ENCODE measurements at regions not wholly inside any gene's neighbourhood (a gene's known extent, or its start where the extent isn't known, plus 50 kb on each side); places are given as distances from the start of the nearest gene placed in this dataset.

DNA sequence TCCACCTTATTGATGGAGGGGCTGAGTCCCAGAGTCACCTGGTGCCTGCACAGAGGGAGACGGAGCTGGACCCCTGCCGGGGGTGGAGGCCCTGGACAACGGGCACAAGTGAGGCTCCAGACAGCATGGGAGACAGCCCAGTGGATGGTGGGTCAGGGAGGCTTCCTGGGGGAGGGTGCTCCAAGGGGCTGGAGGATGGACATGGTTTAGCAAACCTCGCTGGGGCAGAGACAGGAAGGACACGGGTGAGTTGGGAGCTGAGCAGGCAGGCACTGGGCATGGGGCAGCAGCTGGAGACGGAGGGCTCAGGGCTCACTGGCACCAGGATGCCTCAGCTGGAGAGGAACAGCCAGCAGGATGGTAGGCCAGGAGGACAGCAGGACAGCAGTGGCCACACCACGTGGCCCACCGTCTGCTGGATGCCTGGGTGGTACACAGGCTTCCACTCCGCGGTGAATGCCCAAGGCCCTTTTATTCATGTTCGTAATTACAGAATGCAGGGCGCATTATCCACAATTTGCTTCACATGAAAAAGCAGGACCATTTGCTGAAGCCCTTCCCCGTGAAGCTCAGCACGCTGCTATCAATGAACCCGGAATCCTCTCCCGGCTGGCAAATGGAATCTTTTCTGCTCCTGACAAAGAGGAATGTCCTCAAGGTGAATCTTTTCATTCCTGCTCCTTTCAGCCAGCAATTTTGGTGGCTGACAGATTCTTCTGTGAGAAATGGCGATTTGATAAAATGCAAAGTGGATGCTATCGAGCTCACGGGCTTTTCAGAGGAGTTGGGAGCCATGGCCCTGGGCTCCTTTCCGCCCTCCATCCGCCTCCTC is 138.1 kb upstream of the C14orf180 start:
- Histone ChIP-seq H3K36me3 (replicated peaks; ENCODE audit: insufficient read depth, low read depth) (no peaks in the 10 kb centered on the region), H2AFZ (no peak overlapping the region), H3K27ac (no peak overlapping the region), H3K9me3 (ENCODE audit: low read depth) (no peaks in the 10 kb centered on the region), H3K9me2 (replicated peaks; ENCODE audit: insufficient read depth) (no peaks in the 10 kb centered on the region), H3K4me1 (ENCODE audit: insufficient read depth) (peaks cover 6% of the 10 kb centered on the region), H3K4me2 (no peak overlapping the region), H4K20me1 (ENCODE audit: insufficient read depth, poor library complexity, severe bottlenecking) (no peaks in the 10 kb centered on the region), H3K79me2 (no peaks in the 10 kb centered on the region), H3K4me3 (no peak overlapping the region), H3K27me3 (no peaks in the 10 kb centered on the region)
- WGBS (ENCODE audit: low lambda C conversion rate, missing lambda C conversion rate) = 89% methylated on average over 21 of the region's 21 CpGs
- no peak for DNase-seq (ENCODE audit: low spot score)
- TF ChIP-seq EZH2 (IDR thresholded peaks at IDR 0.05; ENCODE audit: borderline replicate concordance) = no peak
- TF ChIP-seq, protein P1, sequence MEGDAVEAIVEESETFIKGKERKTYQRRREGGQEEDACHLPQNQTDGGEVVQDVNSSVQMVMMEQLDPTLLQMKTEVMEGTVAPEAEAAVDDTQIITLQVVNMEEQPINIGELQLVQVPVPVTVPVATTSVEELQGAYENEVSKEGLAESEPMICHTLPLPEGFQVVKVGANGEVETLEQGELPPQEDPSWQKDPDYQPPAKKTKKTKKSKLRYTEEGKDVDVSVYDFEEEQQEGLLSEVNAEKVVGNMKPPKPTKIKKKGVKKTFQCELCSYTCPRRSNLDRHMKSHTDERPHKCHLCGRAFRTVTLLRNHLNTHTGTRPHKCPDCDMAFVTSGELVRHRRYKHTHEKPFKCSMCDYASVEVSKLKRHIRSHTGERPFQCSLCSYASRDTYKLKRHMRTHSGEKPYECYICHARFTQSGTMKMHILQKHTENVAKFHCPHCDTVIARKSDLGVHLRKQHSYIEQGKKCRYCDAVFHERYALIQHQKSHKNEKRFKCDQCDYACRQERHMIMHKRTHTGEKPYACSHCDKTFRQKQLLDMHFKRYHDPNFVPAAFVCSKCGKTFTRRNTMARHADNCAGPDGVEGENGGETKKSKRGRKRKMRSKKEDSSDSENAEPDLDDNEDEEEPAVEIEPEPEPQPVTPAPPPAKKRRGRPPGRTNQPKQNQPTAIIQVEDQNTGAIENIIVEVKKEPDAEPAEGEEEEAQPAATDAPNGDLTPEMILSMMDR (IDR thresholded peaks at IDR 0.05; ENCODE audit: poor library complexity) = no peak
- TF ChIP-seq EZH2phosphoT487 (IDR thresholded peaks at IDR 0.05; ENCODE audit: low read depth, severe bottlenecking, unreplicated experiment) = no peak

DNA sequence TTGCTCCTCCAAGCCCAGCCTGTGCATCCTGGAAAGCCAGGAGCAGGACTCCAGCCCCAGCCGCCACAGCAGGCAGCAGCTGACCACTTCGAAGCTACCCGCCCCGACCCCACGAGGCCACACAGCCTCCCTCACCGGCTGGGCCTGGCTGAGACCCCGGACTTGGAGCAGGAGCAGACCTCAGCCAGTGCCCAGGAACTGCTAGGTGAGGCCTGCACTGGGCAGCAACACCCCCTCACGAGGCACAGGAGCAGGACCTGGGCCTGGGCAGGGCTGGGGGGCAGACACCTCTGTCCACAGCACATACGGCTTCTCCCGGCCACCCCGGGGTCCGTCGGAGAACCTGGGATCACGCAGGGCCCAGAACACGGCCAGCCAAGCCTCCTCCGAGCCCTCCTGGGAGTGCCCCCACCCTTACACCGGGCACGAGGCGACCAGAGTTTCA is 137.4 kb upstream of the C14orf180 start:
- Histone ChIP-seq H3K36me3 (replicated peaks; ENCODE audit: insufficient read depth, low read depth) (no peaks in the 10 kb centered on the region), H3K9me3 (ENCODE audit: low read depth) (no peaks in the 10 kb centered on the region), H3K4me2 (no peak overlapping the region), H2AFZ (no peak overlapping the region), H3K9me2 (replicated peaks; ENCODE audit: insufficient read depth) (no peaks in the 10 kb centered on the region), H3K4me3 (no peak overlapping the region), H3K79me2 (no peaks in the 10 kb centered on the region), H3K4me1 (ENCODE audit: insufficient read depth) (no peaks in the 10 kb centered on the region), H3K27me3 (no peaks in the 10 kb centered on the region), H3K27ac (no peak overlapping the region), H4K20me1 (ENCODE audit: insufficient read depth, poor library complexity, severe bottlenecking) (no peaks in the 10 kb centered on the region)
- no peak for DNase-seq (ENCODE audit: low spot score)
- WGBS (ENCODE audit: low lambda C conversion rate, missing lambda C conversion rate) = 86% methylated on average over 17 of the region's 19 CpGs
- no peak for TF ChIP-seq EZH2 (IDR thresholded peaks at IDR 0.05; ENCODE audit: borderline replicate concordance)
- no peak for TF ChIP-seq EZH2phosphoT487 (IDR thresholded peaks at IDR 0.05; ENCODE audit: low read depth, severe bottlenecking, unreplicated experiment)
- TF ChIP-seq, protein P1 (IDR thresholded peaks at IDR 0.05; ENCODE audit: poor library complexity) = no peak

DNA sequence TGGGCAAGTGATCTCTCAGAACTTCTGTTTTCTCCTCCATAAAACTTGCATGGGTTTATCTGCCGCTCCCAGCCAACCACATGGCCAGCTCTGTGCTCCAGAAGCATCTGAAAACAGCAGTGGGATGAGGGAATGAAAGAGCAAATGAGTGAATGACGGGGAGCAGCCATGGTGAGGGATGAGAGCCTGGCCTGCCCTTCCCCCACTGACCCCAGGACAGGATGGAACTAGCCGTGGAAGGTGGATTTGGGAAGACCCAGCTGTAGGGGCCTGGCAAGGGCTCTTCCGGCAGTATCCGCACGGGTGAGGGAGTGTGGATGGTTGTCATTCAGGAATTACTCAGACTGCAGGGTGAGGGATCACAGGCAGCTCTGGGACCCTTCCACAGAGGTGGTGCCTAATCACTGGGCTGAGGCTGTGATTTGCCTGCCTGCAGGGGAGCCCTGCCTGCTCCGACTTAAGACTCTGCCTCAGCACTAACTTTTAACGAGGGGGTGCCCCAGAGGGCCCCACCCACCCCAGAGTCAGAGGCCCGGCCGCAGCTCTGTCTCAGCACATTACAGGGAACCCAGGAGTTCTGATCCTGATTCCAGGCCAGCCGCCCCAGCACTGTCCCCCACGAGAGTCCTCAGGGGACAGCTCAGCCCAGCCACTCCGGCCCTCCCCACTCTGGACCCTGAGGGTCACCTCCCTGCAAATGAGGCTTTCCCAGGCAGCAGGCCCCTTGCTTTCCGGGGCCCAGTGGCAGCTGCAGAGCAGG is 136.8 kb upstream of the C14orf180 start:
- Histone ChIP-seq H3K9me3 (ENCODE audit: low read depth) (no peaks in the 10 kb centered on the region), H3K4me3 (no peak overlapping the region), H4K20me1 (ENCODE audit: insufficient read depth, poor library complexity, severe bottlenecking) (no peaks in the 10 kb centered on the region), H3K9me2 (replicated peaks; ENCODE audit: insufficient read depth) (no peaks in the 10 kb centered on the region), H3K79me2 (no peaks in the 10 kb centered on the region), H3K4me2 (no peak overlapping the region), H3K36me3 (replicated peaks; ENCODE audit: insufficient read depth, low read depth) (no peaks in the 10 kb centered on the region), H3K27ac (no peak overlapping the region), H3K4me1 (ENCODE audit: insufficient read depth) (no peaks in the 10 kb centered on the region), H3K27me3 (no peaks in the 10 kb centered on the region), H2AFZ (no peak overlapping the region)
- DNase-seq (ENCODE audit: low spot score) = no peak
- TF ChIP-seq EZH2phosphoT487 (IDR thresholded peaks at IDR 0.05; ENCODE audit: low read depth, severe bottlenecking, unreplicated experiment) = no peak
- TF ChIP-seq, protein P1 (IDR thresholded peaks at IDR 0.05; ENCODE audit: poor library complexity) = no peak
- no peak for TF ChIP-seq EZH2 (IDR thresholded peaks at IDR 0.05; ENCODE audit: borderline replicate concordance)
- WGBS (ENCODE audit: low lambda C conversion rate, missing lambda C conversion rate) = 63% methylated on average over 14 of the region's 14 CpGs
